ENCODE measurements at regions not wholly inside any gene's neighbourhood (a gene's known extent, or its start where the extent isn't known, plus 50 kb on each side); places are given as distances from the start of the nearest gene placed in this dataset.

DNA sequence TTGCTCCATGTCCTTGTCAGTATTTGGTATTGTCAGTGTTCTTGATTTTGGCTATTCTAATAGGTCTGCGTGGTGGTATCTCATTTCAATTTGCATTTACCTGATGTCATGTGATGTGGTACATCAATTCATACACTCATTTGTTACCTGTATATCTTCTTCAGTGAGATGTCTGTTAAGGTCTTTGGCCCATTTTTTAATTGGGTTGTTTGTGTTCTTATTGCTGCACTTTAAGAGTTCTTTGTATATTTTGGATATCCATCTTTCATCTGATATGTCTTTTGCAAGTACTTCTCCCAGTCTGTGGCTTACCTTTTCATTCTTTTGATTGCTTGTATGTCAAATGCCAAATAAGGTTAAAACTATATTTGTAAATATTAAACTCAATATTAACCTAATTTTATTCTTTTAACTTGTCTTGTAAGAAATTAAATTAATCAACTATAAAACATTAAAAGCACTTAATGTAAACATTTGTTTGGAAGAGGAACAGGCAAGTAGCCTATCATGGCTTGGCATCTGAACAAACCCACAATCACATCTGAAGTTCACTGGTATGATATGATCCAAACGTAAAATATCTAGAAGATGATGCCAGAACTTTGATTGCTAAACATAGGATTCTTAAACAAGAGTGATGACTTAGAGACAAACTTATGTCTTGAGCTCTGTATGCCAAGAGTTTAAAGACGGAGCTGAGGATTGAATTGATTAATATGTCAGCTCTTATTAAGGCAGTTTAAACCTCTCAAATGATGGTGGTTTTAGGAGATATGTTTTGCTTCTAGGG is 587.3 kb downstream of the ANXA1 start:
- no peaks in the 10 kb centered on the region for H3K4me1 ChIP-seq
- 46% methylated on average over 3 of the region's 3 CpGs for WGBS (ENCODE audit: insufficient coverage, low coverage, low lambda C conversion rate, missing lambda C conversion rate)
- intact Hi-C loops (cut with DNase I), result no loop called here
- no peaks in the 10 kb centered on the region for H3K27me3 ChIP-seq
- no peaks in the 10 kb centered on the region for H3K9me3 ChIP-seq
- ATAC-seq, result no peak
- H3K36me3 ChIP-seq, result no peaks in the 10 kb centered on the region
- DNase-seq, result no peak
- H3K27ac ChIP-seq, result no peak overlapping the region
- no peak overlapping the region for H3K4me3 ChIP-seq
- TF ChIP-seq, protein P1, sequence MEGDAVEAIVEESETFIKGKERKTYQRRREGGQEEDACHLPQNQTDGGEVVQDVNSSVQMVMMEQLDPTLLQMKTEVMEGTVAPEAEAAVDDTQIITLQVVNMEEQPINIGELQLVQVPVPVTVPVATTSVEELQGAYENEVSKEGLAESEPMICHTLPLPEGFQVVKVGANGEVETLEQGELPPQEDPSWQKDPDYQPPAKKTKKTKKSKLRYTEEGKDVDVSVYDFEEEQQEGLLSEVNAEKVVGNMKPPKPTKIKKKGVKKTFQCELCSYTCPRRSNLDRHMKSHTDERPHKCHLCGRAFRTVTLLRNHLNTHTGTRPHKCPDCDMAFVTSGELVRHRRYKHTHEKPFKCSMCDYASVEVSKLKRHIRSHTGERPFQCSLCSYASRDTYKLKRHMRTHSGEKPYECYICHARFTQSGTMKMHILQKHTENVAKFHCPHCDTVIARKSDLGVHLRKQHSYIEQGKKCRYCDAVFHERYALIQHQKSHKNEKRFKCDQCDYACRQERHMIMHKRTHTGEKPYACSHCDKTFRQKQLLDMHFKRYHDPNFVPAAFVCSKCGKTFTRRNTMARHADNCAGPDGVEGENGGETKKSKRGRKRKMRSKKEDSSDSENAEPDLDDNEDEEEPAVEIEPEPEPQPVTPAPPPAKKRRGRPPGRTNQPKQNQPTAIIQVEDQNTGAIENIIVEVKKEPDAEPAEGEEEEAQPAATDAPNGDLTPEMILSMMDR (IDR thresholded peaks at IDR 0.05), result no peak
- no peak for TF ChIP-seq POLR2A (IDR thresholded peaks at IDR 0.05)

DNA sequence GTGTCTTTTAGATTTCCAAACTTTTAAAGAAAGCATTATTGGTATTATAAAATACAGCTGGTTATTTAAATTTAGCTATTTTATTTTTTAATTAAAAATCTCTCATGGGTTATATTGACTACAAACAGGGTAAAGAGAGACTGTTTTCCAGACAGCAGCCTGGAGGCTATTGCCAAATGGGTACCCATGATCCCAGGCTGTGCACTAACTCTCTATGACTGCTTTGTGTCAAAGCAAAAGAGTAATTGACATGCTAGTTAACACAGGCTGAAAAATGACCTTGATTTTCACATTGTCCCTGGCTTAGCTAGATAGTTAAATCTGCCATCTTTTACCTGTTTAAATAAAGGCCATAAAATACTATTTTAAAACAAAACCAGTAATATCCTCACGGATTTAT is 589.7 kb downstream of the ANXA1 start:
- H3K27me3 ChIP-seq, result no peaks in the 10 kb centered on the region
- no peaks in the 10 kb centered on the region for H3K4me1 ChIP-seq
- intact Hi-C loops (cut with DNase I), result no loop called here
- H3K9me3 ChIP-seq, result no peaks in the 10 kb centered on the region
- DNase-seq (no peak), ATAC-seq (no peak)
- no peak overlapping the region for H3K27ac ChIP-seq
- no peaks in the 10 kb centered on the region for H3K36me3 ChIP-seq
- H3K4me3 ChIP-seq, result no peak overlapping the region
- no peak for TF ChIP-seq POLR2A (IDR thresholded peaks at IDR 0.05)
- TF ChIP-seq, protein P1 (IDR thresholded peaks at IDR 0.05), result no peak
- WGBS (ENCODE audit: insufficient coverage, low coverage, low lambda C conversion rate, missing lambda C conversion rate), result 21% methylated on average over 1 of the region's 1 CpG

DNA sequence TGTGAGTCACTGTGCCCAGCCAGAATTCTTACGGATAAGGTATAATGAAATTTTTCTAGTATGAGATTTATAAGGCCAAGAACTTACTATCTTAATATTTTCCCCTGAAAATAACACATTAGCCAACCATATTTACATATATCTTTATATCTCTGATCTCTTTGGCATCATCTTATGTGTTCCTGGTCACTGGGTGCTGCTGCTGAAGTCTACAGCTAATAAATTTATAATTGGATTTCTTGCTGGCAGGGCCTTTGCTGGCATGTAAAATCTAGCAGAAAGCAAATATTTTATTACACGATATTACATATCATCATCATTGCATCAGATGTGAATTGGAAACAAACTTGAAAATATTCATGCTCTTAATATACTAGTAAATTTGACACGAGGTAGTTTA is 590.7 kb downstream of the ANXA1 start:
- H3K4me3 ChIP-seq, result no peak overlapping the region
- no peak overlapping the region for H3K27ac ChIP-seq
- no peaks in the 10 kb centered on the region for H3K27me3 ChIP-seq
- H3K4me1 ChIP-seq, result no peaks in the 10 kb centered on the region
- no peak for DNase-seq
- H3K9me3 ChIP-seq, result no peaks in the 10 kb centered on the region
- intact Hi-C loops (cut with DNase I), result no loop called here
- TF ChIP-seq POLR2A (IDR thresholded peaks at IDR 0.05), result no peak
- TF ChIP-seq, protein P1 (IDR thresholded peaks at IDR 0.05), result no peak
- ATAC-seq, result no peak
- 51% methylated on average over 3 of the region's 3 CpGs for WGBS (ENCODE audit: insufficient coverage, low coverage, low lambda C conversion rate, missing lambda C conversion rate)
- no peaks in the 10 kb centered on the region for H3K36me3 ChIP-seq

DNA sequence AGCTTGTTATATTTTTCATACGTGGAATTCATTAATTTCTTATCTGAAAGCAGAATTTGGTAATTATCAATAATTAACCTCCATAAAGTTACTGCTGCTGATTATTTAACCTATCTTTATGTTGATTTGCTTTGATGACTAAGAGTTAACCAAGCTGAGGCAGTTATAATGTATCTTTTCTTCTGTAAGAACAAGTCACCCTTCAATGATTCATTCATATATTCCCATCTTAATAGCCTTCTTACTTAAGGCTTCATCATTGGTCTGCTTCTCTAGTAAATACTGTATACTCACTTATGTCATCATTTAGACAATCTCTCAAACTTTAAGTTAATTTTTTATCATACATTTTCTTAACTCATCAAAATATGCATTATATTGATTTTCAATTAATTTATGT is 592.2 kb downstream of the ANXA1 start:
- ATAC-seq (no peak), DNase-seq (no peak)
- Histone ChIP-seq H3K4me1 (no peaks in the 10 kb centered on the region), H3K9me3 (no peaks in the 10 kb centered on the region), H3K36me3 (no peaks in the 10 kb centered on the region), H3K4me3 (no peak overlapping the region), H3K27me3 (no peaks in the 10 kb centered on the region), H3K27ac (no peak overlapping the region)
- WGBS (ENCODE audit: insufficient coverage, low coverage, low lambda C conversion rate, missing lambda C conversion rate), result 39% methylated on average over 1 of the region's 1 CpG
- intact Hi-C loops (cut with DNase I), result no loop called here
- TF ChIP-seq, protein P1 (IDR thresholded peaks at IDR 0.05), result no peak
- no peak for TF ChIP-seq POLR2A (IDR thresholded peaks at IDR 0.05)
